ENCODE measurements at regions not wholly inside any gene's neighbourhood (a gene's known extent, or its start where the extent isn't known, plus 50 kb on each side); places are given as distances from the start of the nearest gene placed in this dataset.

- peak; percentile 83 for ATAC-seq
- no peaks in the 10 kb centered on the region for H3K27me3 ChIP-seq (ENCODE audit: insufficient read depth, low read length)
- no peaks in the 10 kb centered on the region for H3K4me1 ChIP-seq (ENCODE audit: control insufficient read depth in 1 of 2, insufficient read depth in 2 of 2, low read length in 2 of 2)
- DNase-seq (ENCODE audit: low read depth, low spot score) = peak; percentile 24
- H3K27ac ChIP-seq (ENCODE audit: low read depth, low read length) = no peak overlapping the region
- no peak overlapping the region for H3K9ac ChIP-seq (ENCODE audit: low read length)
- H3K4me2 ChIP-seq (ENCODE audit: low read length) = no peak overlapping the region
- no TSS peak for BruUV-seq (replicated peaks)
- H4K20me1 ChIP-seq (ENCODE audit: insufficient read depth) = no peaks in the 10 kb centered on the region; the same call in 1 of the 2 replicates
- ChIA-PET POLR2A (no interaction called here), RAD21 (ENCODE audit: low non-redundant PET in 1 of 2, low total read pairs in 2 of 2, uncharacterized antibody in 2 of 2, unreplicated experiment in 2 of 2) (no interaction called here), CTCF (interaction anchor here (0.8 to 1.7 kb wide), 9 partner anchors 12 to 446 kb away, joined by 3 to 6 read pairs (median 3); no protein-coding TSS in a partner anchor)
- no peaks in the 10 kb centered on the region for H3K9me3 ChIP-seq (ENCODE audit: control insufficient read depth in 1 of 2, insufficient read depth in 1 of 2, low read depth in 1 of 2, low read length in 2 of 2)
- TF ChIP-seq EZH2 (IDR thresholded peaks at IDR 0.05) (no peak), CTCF (IDR thresholded peaks at IDR 0.05 in 2 of 3, conservative IDR thresholded peaks at IDR 0.05 in 1 of 3; ENCODE audit: borderline replicate concordance in 1 of 3, insufficient read depth in 1 of 3, low read depth in 2 of 3, low read length in 2 of 3) (peak; percentile 36 to 75 (median 66); a peak in 5 of 6 replicates), ATF3 (IDR thresholded peaks at IDR 0.05) (no peak), TCF7L2 (IDR thresholded peaks at IDR 0.05; ENCODE audit: borderline replicate concordance, extremely low read depth, insufficient read depth, insufficient read length) (peak; percentile 40), RAD21 (IDR thresholded peaks at IDR 0.05; ENCODE audit: low read depth) (peak; percentile 66), EGR1 (IDR thresholded peaks at IDR 0.05; ENCODE audit: low read depth) (no peak)
- H2AFZ ChIP-seq (ENCODE audit: low read depth, low read length, poor library complexity, severe bottlenecking) = peak overlapping the region; percentile 76
- H3K36me3 ChIP-seq (ENCODE audit: control insufficient read depth in 1 of 2, insufficient read depth in 2 of 2, low read length in 2 of 2) = no peaks in the 10 kb centered on the region
- intact Hi-C loops (cut with micrococcal nuclease) = loop anchor here (2.0 to 10.0 kb wide), 3 partner anchors 337 to 444 kb away; no protein-coding TSS in a partner anchor
- no peaks in the 10 kb centered on the region for H3K79me2 ChIP-seq (ENCODE audit: insufficient read depth, low read length)
- no peaks in the 10 kb centered on the region for H3K9me2 ChIP-seq (ENCODE audit: insufficient read depth)
- no peak overlapping the region for H3K4me3 ChIP-seq (replicated peaks in 1 of 2; ENCODE audit: low read depth in 1 of 2, low read length in 2 of 2)
These were observed 132.9 kb upstream of the ACO1 start for GRCh38 chr9:32251539-32251938.

- no peaks in the 10 kb centered on the region for H3K79me2 ChIP-seq (ENCODE audit: insufficient read depth, low read length)
- ATAC-seq = no peak
- no peak for TF ChIP-seq YY1 (IDR thresholded peaks at IDR 0.05; ENCODE audit: extremely low read depth, insufficient replicate concordance, low read depth, low read length)
- no peak for TF ChIP-seq EZH2phosphoT487 (IDR thresholded peaks at IDR 0.05; ENCODE audit: borderline replicate concordance)
- no peak for TF ChIP-seq JUND (IDR thresholded peaks at IDR 0.05)
- no peak for TF ChIP-seq ZNF274 (IDR thresholded peaks at IDR 0.05; ENCODE audit: low read depth, low read length)
- TF ChIP-seq CTCF (IDR thresholded peaks at IDR 0.05 in 2 of 3, conservative IDR thresholded peaks at IDR 0.05 in 1 of 3; ENCODE audit: borderline replicate concordance in 1 of 3, insufficient read depth in 1 of 3, low read depth in 2 of 3, low read length in 2 of 3) = no peak
- TF ChIP-seq SP1 (IDR thresholded peaks at IDR 0.05; ENCODE audit: low read depth) = no peak
- TF ChIP-seq SIN3A (IDR thresholded peaks at IDR 0.05; ENCODE audit: low read depth) = no peak
- no peak for TF ChIP-seq POLR2A (IDR thresholded peaks at IDR 0.05; ENCODE audit: borderline replicate concordance, extremely low read depth, insufficient read depth, insufficient read length)
- TF ChIP-seq EGR1 (IDR thresholded peaks at IDR 0.05; ENCODE audit: low read depth) = no peak
- H3K27me3 ChIP-seq (ENCODE audit: insufficient read depth, low read length) = no peaks in the 10 kb centered on the region
- no peaks in the 10 kb centered on the region for H3K9me3 ChIP-seq (ENCODE audit: control insufficient read depth in 1 of 2, insufficient read depth in 1 of 2, low read depth in 1 of 2, low read length in 2 of 2)
- ChIA-PET RAD21 (ENCODE audit: low non-redundant PET in 1 of 2, low total read pairs in 2 of 2, uncharacterized antibody in 2 of 2, unreplicated experiment in 2 of 2) (no interaction called here), POLR2A (no interaction called here), CTCF (no interaction called here)
- no peak for DNase-seq (ENCODE audit: low read depth, low spot score)
- no peaks in the 10 kb centered on the region for H3K4me1 ChIP-seq (ENCODE audit: control insufficient read depth in 1 of 2, insufficient read depth in 2 of 2, low read length in 2 of 2)
- no TSS peak for BruUV-seq (replicated peaks)
- no peak overlapping the region for H3K27ac ChIP-seq (ENCODE audit: low read depth, low read length)
- H4K20me1 ChIP-seq (ENCODE audit: insufficient read depth) = no peaks in the 10 kb centered on the region; the same call in 1 of the 2 replicates
- H3K36me3 ChIP-seq (ENCODE audit: control insufficient read depth in 1 of 2, insufficient read depth in 2 of 2, low read length in 2 of 2) = no peaks in the 10 kb centered on the region
- H3K9ac ChIP-seq (ENCODE audit: low read length) = no peak overlapping the region
- no peak overlapping the region for H3K4me2 ChIP-seq (ENCODE audit: low read length)
- H3K4me3 ChIP-seq (replicated peaks in 1 of 2; ENCODE audit: low read depth in 1 of 2, low read length in 2 of 2) = no peak overlapping the region
- no peak overlapping the region for H2AFZ ChIP-seq (ENCODE audit: low read depth, low read length, poor library complexity, severe bottlenecking)
- no peaks in the 10 kb centered on the region for H3K9me2 ChIP-seq (ENCODE audit: insufficient read depth)
- intact Hi-C loops (cut with micrococcal nuclease) = loop anchor here (5.0 to 10.0 kb wide), 2 partner anchors 339 to 446 kb away; no protein-coding TSS in a partner anchor
These were observed 130.7 kb upstream of the ACO1 start for GRCh38 chr9:32253731-32254130.
